ENCODE measurements at regions not wholly inside any gene's neighbourhood (a gene's known extent, or its start where the extent isn't known, plus 50 kb on each side); places are given as distances from the start of the nearest gene placed in this dataset.

GRCh38 chr2:81194581-81194980, 890.0 kb upstream of the LRRTM1 start:
- H3K9ac ChIP-seq = no peak overlapping the region
- peaks cover 36% of the 10 kb centered on the region for H3K9me3 ChIP-seq
- no peak overlapping the region for H3K4me3 ChIP-seq
- no peaks in the 10 kb centered on the region for H3K4me1 ChIP-seq
- H4K20me1 ChIP-seq = no peaks in the 10 kb centered on the region
- no peaks in the 10 kb centered on the region for H3K36me3 ChIP-seq
- no peak overlapping the region for H3K4me2 ChIP-seq
- H3K27me3 ChIP-seq = no peaks in the 10 kb centered on the region
- no peak overlapping the region for H3K27ac ChIP-seq
- TF ChIP-seq Cebpa-rat (IDR thresholded peaks at IDR 0.05) = no peak

DNA sequence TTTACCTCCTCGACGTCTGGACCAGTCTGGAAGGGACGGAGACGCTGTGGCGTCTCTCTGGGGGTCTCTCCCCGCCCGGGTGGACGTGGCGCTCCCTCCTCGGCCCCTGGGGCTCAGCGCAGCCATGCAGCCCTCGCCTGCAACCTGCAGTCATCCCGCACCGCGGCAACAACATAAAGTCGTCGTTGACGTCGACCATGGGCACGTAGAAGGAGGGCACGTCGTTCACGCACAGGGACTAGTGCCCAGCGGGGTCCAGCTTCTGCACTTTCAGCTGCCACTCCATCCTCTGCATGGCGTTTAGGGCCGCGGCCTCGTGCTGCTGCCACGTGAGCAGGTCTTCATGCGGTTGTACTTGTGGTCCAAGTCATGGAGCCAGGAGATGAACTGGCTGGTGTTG, 889.6 kb upstream of the LRRTM1 start:
- Histone ChIP-seq H3K27ac (no peak overlapping the region), H3K27me3 (no peaks in the 10 kb centered on the region), H3K36me3 (no peaks in the 10 kb centered on the region), H3K9me3 (peaks cover 36% of the 10 kb centered on the region), H3K4me3 (no peak overlapping the region), H3K4me2 (no peak overlapping the region), H3K9ac (no peak overlapping the region), H4K20me1 (no peaks in the 10 kb centered on the region), H3K4me1 (no peaks in the 10 kb centered on the region)
- no peak for TF ChIP-seq Cebpa-rat (IDR thresholded peaks at IDR 0.05)

- Histone ChIP-seq H3K9me3 (no peaks in the 10 kb centered on the region), H3K9ac (no peak overlapping the region), H4K20me1 (no peaks in the 10 kb centered on the region), H3K27me3 (no peaks in the 10 kb centered on the region), H3K4me2 (no peak overlapping the region), H3K36me3 (no peaks in the 10 kb centered on the region), H3K4me1 (no peaks in the 10 kb centered on the region), H3K4me3 (no peak overlapping the region), H3K27ac (no peak overlapping the region)
- TF ChIP-seq Cebpa-rat (IDR thresholded peaks at IDR 0.05) = no peak
These were observed 877.3 kb upstream of the LRRTM1 start for GRCh38 chr2:81181845-81182244.

- no peak overlapping the region for H3K27ac ChIP-seq
- no peaks in the 10 kb centered on the region for H3K27me3 ChIP-seq
- no peaks in the 10 kb centered on the region for H3K36me3 ChIP-seq
- no peak overlapping the region for H3K4me2 ChIP-seq
- no peaks in the 10 kb centered on the region for H4K20me1 ChIP-seq
- no peak overlapping the region for H3K4me3 ChIP-seq
- no peak for TF ChIP-seq Cebpa-rat (IDR thresholded peaks at IDR 0.05)
- H3K4me1 ChIP-seq = no peaks in the 10 kb centered on the region
- H3K9ac ChIP-seq = no peak overlapping the region
- no peaks in the 10 kb centered on the region for H3K9me3 ChIP-seq
These were observed 866.9 kb upstream of the LRRTM1 start for GRCh38 chr2:81171447-81171846.

DNA sequence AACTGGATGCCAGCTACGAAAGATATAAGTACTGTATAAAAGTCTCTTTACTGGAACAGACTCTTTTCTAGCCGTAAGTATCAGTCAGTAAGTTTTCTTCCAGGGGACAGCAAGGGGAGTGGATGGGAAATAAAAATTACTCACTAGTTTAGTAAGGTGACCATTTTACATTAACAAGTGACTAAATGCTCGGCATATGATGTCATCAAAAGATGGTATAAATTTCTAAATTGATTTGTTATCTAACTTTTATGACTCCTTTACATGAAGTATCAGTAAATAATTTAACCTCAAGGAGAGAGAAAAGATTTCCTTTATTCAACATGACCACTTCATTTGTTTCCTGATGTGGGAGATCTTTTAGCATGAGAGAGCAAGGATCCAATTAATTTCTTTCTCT, 859.0 kb upstream of the LRRTM1 start:
- Histone ChIP-seq H3K9me3 (no peaks in the 10 kb centered on the region), H3K4me2 (no peak overlapping the region), H3K4me1 (no peaks in the 10 kb centered on the region), H3K27me3 (no peaks in the 10 kb centered on the region), H4K20me1 (no peaks in the 10 kb centered on the region), H3K9ac (no peak overlapping the region), H3K4me3 (no peak overlapping the region), H3K27ac (no peak overlapping the region), H3K36me3 (no peaks in the 10 kb centered on the region)
- TF ChIP-seq Cebpa-rat (IDR thresholded peaks at IDR 0.05) = no peak

DNA sequence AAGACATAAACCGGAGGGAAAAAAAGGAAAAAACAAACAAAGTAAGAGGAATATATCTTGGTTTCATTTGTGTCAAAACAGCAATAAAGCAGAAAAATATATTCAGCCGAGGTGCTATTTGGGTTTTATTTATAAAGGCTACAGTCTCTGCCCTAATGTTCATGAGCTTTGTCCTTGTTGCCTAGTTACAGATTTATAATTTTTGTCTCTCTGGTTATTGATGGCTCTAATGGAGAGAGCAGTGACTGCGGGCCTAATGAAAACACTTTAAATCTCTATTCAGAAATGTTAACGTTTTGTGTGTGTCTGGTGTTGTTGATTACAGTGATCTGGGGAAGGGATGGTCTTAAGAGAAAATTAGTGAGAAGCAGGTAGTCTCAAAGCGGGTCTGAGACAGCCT, 854.0 kb upstream of the LRRTM1 start:
- H3K4me1 ChIP-seq = no peaks in the 10 kb centered on the region
- H3K9me3 ChIP-seq = no peaks in the 10 kb centered on the region
- H3K27me3 ChIP-seq = no peaks in the 10 kb centered on the region
- no peak overlapping the region for H3K9ac ChIP-seq
- H3K27ac ChIP-seq = no peak overlapping the region
- H3K4me3 ChIP-seq = no peak overlapping the region
- H3K36me3 ChIP-seq = no peaks in the 10 kb centered on the region
- H3K4me2 ChIP-seq = no peak overlapping the region
- no peaks in the 10 kb centered on the region for H4K20me1 ChIP-seq
- no peak for TF ChIP-seq Cebpa-rat (IDR thresholded peaks at IDR 0.05)

DNA sequence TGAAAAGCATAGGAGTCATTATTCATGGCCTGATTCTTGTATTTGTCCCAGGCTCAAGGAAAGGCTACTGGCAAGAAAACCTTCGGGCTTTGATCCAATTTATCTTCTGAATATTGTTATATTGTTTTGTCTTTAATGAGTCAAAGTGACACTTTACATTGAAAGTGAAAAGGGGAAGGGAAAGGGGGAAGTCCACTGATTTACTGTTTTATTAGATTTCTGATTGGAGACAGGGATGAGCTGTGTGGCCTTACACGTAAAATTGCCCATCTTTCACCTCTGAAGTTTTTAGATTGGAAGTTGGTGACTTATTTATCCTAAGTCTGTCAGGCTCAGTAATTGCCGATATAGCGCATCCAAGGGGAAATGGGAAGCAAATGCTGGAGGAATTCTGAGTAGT, 843.8 kb upstream of the LRRTM1 start:
- H3K36me3 ChIP-seq = no peaks in the 10 kb centered on the region
- H3K9me3 ChIP-seq = 0 out of 2 replicates have a peak, but pooled peaks cover under 1% of the 10 kb centered on the region
- no peak overlapping the region for H3K9ac ChIP-seq
- TF ChIP-seq Cebpa-rat (IDR thresholded peaks at IDR 0.05) = no peak
- no peaks in the 10 kb centered on the region for H3K27me3 ChIP-seq
- H3K4me2 ChIP-seq = no peak overlapping the region
- no peak overlapping the region for H3K4me3 ChIP-seq
- no peak overlapping the region for H3K27ac ChIP-seq
- H4K20me1 ChIP-seq = no peaks in the 10 kb centered on the region
- H3K4me1 ChIP-seq = peaks cover 13% of the 10 kb centered on the region

GRCh38 chr2:81136296-81136695, 831.7 kb upstream of the LRRTM1 start:
- Histone ChIP-seq H3K9ac (no peak overlapping the region), H3K4me1 (no peaks in the 10 kb centered on the region)
- TF ChIP-seq Cebpa-rat (IDR thresholded peaks at IDR 0.05) = no peak

DNA sequence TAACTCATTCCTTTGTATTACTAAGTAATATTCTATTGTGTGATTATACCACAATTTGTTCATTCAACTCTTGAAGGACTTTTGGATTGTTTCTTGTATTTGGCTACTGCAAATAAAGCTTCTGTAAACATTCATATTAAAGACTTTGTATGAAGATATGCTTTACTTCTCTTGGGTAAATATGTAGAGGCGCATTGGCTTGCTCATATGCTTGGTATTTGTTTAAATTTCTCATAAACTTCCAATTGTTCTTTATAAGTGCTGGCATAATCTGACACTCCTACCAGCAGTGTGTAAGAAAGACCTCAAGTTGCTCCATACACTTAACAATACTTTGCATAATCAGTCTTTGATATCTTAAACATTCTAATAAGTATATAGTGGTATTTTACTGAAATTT, 792.8 kb upstream of the LRRTM1 start:
- Histone ChIP-seq H3K36me3 (no peaks in the 10 kb centered on the region), H3K9me3 (no peaks in the 10 kb centered on the region), H3K9ac (no peak overlapping the region), H4K20me1 (no peaks in the 10 kb centered on the region), H3K4me1 (no peaks in the 10 kb centered on the region), H3K4me3 (no peak overlapping the region), H3K27me3 (no peaks in the 10 kb centered on the region), H3K4me2 (no peak overlapping the region), H3K27ac (no peak overlapping the region)
- TF ChIP-seq Cebpa-rat (IDR thresholded peaks at IDR 0.05) = no peak

More at GRCh38 chr2:81136296-81136695, 831.7 kb upstream of the LRRTM1 start:
- H3K4me3 ChIP-seq = no peak overlapping the region
- no peaks in the 10 kb centered on the region for H3K9me3 ChIP-seq
- H3K27ac ChIP-seq = no peak overlapping the region
- no peak overlapping the region for H3K4me2 ChIP-seq
- H3K27me3 ChIP-seq = no peaks in the 10 kb centered on the region
- H3K36me3 ChIP-seq = no peaks in the 10 kb centered on the region
- no peaks in the 10 kb centered on the region for H4K20me1 ChIP-seq

DNA sequence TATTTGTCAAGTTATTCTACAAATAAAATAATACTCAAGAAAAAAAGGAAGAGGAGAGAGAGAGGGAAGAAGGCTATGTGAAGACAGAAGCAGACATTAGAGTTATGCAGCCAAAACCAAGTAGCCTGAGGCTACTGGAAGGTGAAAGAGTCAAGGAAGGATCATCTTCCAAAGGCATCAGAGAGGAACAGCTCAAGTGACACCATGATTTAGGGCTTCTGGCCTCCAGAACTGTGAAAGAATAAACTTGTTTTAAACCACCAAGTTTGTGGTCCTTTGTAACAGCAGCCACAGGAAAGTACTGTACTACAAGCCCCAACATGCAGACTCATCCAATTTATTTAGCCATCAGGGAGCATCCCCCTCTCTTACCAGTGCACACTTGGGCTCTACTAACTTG, 788.5 kb upstream of the LRRTM1 start:
- H3K4me3 ChIP-seq = no peak overlapping the region
- no peak overlapping the region for H3K27ac ChIP-seq
- H3K27me3 ChIP-seq = no peaks in the 10 kb centered on the region
- no peaks in the 10 kb centered on the region for H4K20me1 ChIP-seq
- no peak for TF ChIP-seq Cebpa-rat (IDR thresholded peaks at IDR 0.05)
- no peaks in the 10 kb centered on the region for H3K4me1 ChIP-seq
- no peak overlapping the region for H3K4me2 ChIP-seq
- no peak overlapping the region for H3K9ac ChIP-seq
- H3K9me3 ChIP-seq = no peaks in the 10 kb centered on the region
- H3K36me3 ChIP-seq = no peaks in the 10 kb centered on the region

DNA sequence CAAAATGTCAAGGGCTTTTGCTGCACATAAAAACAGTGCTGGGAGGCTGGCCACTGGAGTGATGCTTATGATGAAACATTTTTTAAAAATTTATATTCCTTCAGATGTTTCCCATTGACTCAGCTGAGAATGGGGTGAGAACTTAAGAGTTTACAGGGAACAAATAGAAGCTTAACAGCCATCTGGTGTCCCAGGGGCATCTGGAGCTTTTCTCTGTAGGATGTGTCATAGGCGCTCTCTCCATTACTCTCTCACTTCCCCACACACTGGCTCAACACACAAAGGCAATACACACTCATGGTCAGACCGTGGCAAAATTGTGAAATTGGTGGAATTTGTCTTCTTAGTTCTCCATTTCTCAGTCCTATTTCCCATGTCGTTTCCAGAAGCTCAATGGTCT, 783.1 kb upstream of the LRRTM1 start:
- H3K4me2 ChIP-seq = no peak overlapping the region
- H3K9me3 ChIP-seq = no peaks in the 10 kb centered on the region
- no peaks in the 10 kb centered on the region for H3K27me3 ChIP-seq

More for the DNA sequence above, 783.1 kb upstream of the LRRTM1 start:
- no peaks in the 10 kb centered on the region for H3K4me1 ChIP-seq
- no peaks in the 10 kb centered on the region for H4K20me1 ChIP-seq
- no peaks in the 10 kb centered on the region for H3K36me3 ChIP-seq
- no peak overlapping the region for H3K9ac ChIP-seq
- TF ChIP-seq Cebpa-rat (IDR thresholded peaks at IDR 0.05) = no peak
- no peak overlapping the region for H3K4me3 ChIP-seq
- no peak overlapping the region for H3K27ac ChIP-seq
